A549 (cell line): ENCODE measurements at regions not wholly inside any gene's neighbourhood (a gene's known extent, or its start where the extent isn't known, plus 50 kb on each side); places are given as distances from the start of the nearest gene placed in this dataset.

Experiments
- ATAC-seq, 2 experiments: fragments of 200-7000 bp in 1 of 2; fragments of >200 bp in 1 of 2; cut with Nextera tagmentation in 1 of 2; cut with Tn5 transposase in 1 of 2; 3 replicates each; pipeline versions ENCODE4 v1.8.0 to v1.9.1; 2018 to 2020; ENCODE audit warnings: mild to moderate bottlenecking in 1 of 2, moderate library complexity in 1 of 2
- CTCF ChIA-PET: fragments of 300-600 bp; sonication (Branson Sonifier 250); formaldehyde crosslinking; extraction: SDS; loops from one replicate; lab custom pipeline; 2021; ENCODE audit warnings: antibody characterized with exemption, inconsistent platforms; lab: Yijun Ruan, JAX
- POLR2A ChIA-PET: fragments of 350-600 bp; formaldehyde crosslinking; extraction: SDS; loops from one replicate; lab custom pipeline; 2021; ENCODE audit warnings: antibody characterized with exemption, inconsistent platforms; lab: Yijun Ruan, JAX
- DNase-seq, 2 experiments: peaks; one replicate each; pipeline versions ENCODE4 v3.0.0 to v3.0.0-alpha.2; 2011 to 2016; ENCODE audit warnings: low read depth in 1 of 2, low spot score in 1 of 2
- FAIRE-seq: peaks from 2 replicates; lab custom pipeline; 2011; peaks lifted over from hg19 to GRCh38; lab: Jason Lieb, UNC
- H3K27ac ChIP-seq, 2 experiments: fragments of >200 bp; sonication (Bioruptor Twin); formaldehyde crosslinking; 3 replicates each; pipeline ENCODE4 v1.5.1; 2016 to 2017
- H3K4me1 ChIP-seq: fragments of >200 bp; sonication (Bioruptor Twin); formaldehyde crosslinking; 3 replicates; pipeline ENCODE4 v1.6.1; 2016
- H3K4me2 ChIP-seq: fragments of >200 bp; sonication (Bioruptor Twin); formaldehyde crosslinking; 3 replicates; pipeline ENCODE4 v1.6.1; 2016
- H3K4me3 ChIP-seq: fragments of >200 bp; sonication (Bioruptor Twin); formaldehyde crosslinking; 3 replicates; pipeline ENCODE4 v1.5.1; 2016
- H3K9me3 ChIP-seq: fragments of >200 bp; sonication (Bioruptor Twin); formaldehyde crosslinking; 3 replicates; pipeline ENCODE4 v1.6.1; 2016
- CBX2 ChIP-seq: fragments of 200-600 bp; sonication (generic); IDR thresholded peaks from 2 replicates; pipeline ENCODE4 v1.6.1; 2016; ENCODE audit warnings: low read depth, mild to moderate bottlenecking, borderline replicate concordance
- CEBPB ChIP-seq, 2 experiments: fragments of >200 bp in 1 of 2; sonication (Bioruptor Twin) in 1 of 2; formaldehyde crosslinking in 1 of 2; IDR thresholded peaks; 2 replicates each; pipeline ENCODE4 v1.6.1; 2012 to 2016
- CHD2 ChIP-seq: fragments of 150-350 bp; IDR thresholded peaks from 2 replicates; pipeline ENCODE4 v1.6.1; 2014; ENCODE audit warnings: low read length; ENCODE audit not compliant: partially characterized antibody
- CHD4 ChIP-seq: fragments of 200-600 bp; sonication (generic); IDR thresholded peaks from 2 replicates; pipeline ENCODE4 v1.6.1; 2016; ENCODE audit warnings: antibody characterized with exemption, mild to moderate bottlenecking, borderline replicate concordance
- EHF ChIP-seq: fragments of 250-450 bp; sonication (Bioruptor Pico); IDR thresholded peaks from 2 replicates; pipeline ENCODE4 v1.5.0; 2020; ENCODE audit warnings: mild to moderate bottlenecking
- ESRRA ChIP-seq: fragments of 150-350 bp; IDR thresholded peaks from 2 replicates; pipeline ENCODE4 v1.6.1; 2014; ENCODE audit warnings: mild to moderate bottlenecking, low read length, borderline replicate concordance
- FOSB ChIP-seq: fragments of 250-450 bp; sonication (Bioruptor Pico); IDR thresholded peaks from 2 replicates; pipeline ENCODE4 v1.5.0; 2020; ENCODE audit warnings: mild to moderate bottlenecking, moderate library complexity
- FOSL2 ChIP-seq, 2 experiments: fragments of 450-650 bp in 1 of 2; fragments of >200 bp in 1 of 2; sonication (Bioruptor Twin) in 1 of 2; formaldehyde crosslinking; IDR thresholded peaks; 2 replicates each; pipeline versions ENCODE4 v1.5.0 to v1.6.1; 2016 to 2020; ENCODE audit warnings: mild to moderate bottlenecking in 1 of 2, moderate library complexity in 1 of 2
- GATA3 ChIP-seq: IDR thresholded peaks from 2 replicates; pipeline ENCODE4 v1.6.1; 2012; ENCODE audit warnings: borderline replicate concordance
- HDAC2 ChIP-seq: fragments of 200-600 bp; sonication (generic); IDR thresholded peaks from 2 replicates; pipeline ENCODE4 v1.6.1; 2016
- HOXA7 ChIP-seq: fragments of 250-450 bp; sonication (Bioruptor Pico); IDR thresholded peaks from 2 replicates; pipeline ENCODE4 v1.5.0; 2020; ENCODE audit warnings: mild to moderate bottlenecking, moderate library complexity
- HOXB13 ChIP-seq: fragments of 250-450 bp; sonication (Bioruptor Pico); IDR thresholded peaks from 2 replicates; pipeline ENCODE4 v1.5.0; 2020; ENCODE audit warnings: low read depth, mild to moderate bottlenecking, moderate library complexity
- JUN ChIP-seq, 2 experiments: fragments of >200 bp; sonication (Bioruptor Twin); formaldehyde crosslinking; IDR thresholded peaks; 2 replicates in 1 of 2; 3 replicates in 1 of 2; pipeline ENCODE4 v1.6.1; 2016 to 2017
- JUNB ChIP-seq: fragments of >200 bp; sonication (Bioruptor Twin); formaldehyde crosslinking; IDR thresholded peaks from 2 replicates; pipeline ENCODE4 v1.6.1; 2016
- MAFK ChIP-seq: fragments of 450-650 bp; IDR thresholded peaks from 2 replicates; pipeline ENCODE4 v1.6.1; 2014; ENCODE audit not compliant: partially characterized antibody
- MAZ ChIP-seq: fragments of 150-350 bp; IDR thresholded peaks from 2 replicates; pipeline ENCODE4 v1.6.1; 2014; ENCODE audit warnings: antibody characterized with exemption, low read depth, low read length, borderline replicate concordance
- MYC ChIP-seq: IDR thresholded peaks from 2 replicates; pipeline ENCODE4 v1.6.1; 2012; ENCODE audit warnings: mild to moderate bottlenecking, inconsistent platforms, low read length, improper control_type of control experiment, borderline replicate concordance
- POLR2A ChIP-seq: IDR thresholded peaks from 2 replicates; pipeline ENCODE4 v1.6.1; 2012; ENCODE audit warnings: mild to moderate bottlenecking, low read length
- RAD21 ChIP-seq, 2 experiments: fragments of >200 bp in 1 of 2; sonication (Bioruptor Twin) in 1 of 2; formaldehyde crosslinking in 1 of 2; IDR thresholded peaks in 1 of 2; conservative IDR thresholded peaks in 1 of 2; 2 replicates in 1 of 2; 3 replicates in 1 of 2; pipeline ENCODE4 v1.6.1; 2012 to 2018; ENCODE audit warnings: inconsistent platforms in 1 of 2
- RNF2 ChIP-seq: fragments of 200-600 bp; sonication (generic); IDR thresholded peaks from 2 replicates; pipeline ENCODE4 v1.6.1; 2016; ENCODE audit warnings: low read depth, mild to moderate bottlenecking, antibody characterized with exemption, moderate library complexity, borderline replicate concordance
- SREBF2 ChIP-seq: fragments of 450-650 bp; IDR thresholded peaks from 2 replicates; pipeline ENCODE4 v1.6.1; 2014; ENCODE audit warnings: mild to moderate bottlenecking, moderate library complexity
- TFCP2L1 ChIP-seq: fragments of 250-450 bp; sonication (Bioruptor Pico); IDR thresholded peaks from 2 replicates; pipeline ENCODE4 v1.5.0; 2021; ENCODE audit warnings: mild to moderate bottlenecking
- WGBS: methylation state at CpG from one replicate; pipeline ENCODE4 v1.1.6; 2017; ENCODE audit errors: missing lambda C conversion rate; 5-methylcytosine and 5-hydroxymethylcytosine counted together
- TF ChIP-seq, protein P1 (sequence below): fragments of >200 bp; sonication (Bioruptor Twin); formaldehyde crosslinking; IDR thresholded peaks from 3 replicates; pipeline ENCODE4 v1.5.1; 2016
- TF ChIP-seq, protein P2 (sequence below): IDR thresholded peaks from 2 replicates; pipeline ENCODE4 v1.6.1; 2012
- TF ChIP-seq, protein P3 (sequence below): fragments of 150-350 bp; IDR thresholded peaks from 2 replicates; pipeline ENCODE4 v1.6.1; 2014; ENCODE audit warnings: low read depth, mild to moderate bottlenecking, low read length
- TF ChIP-seq, protein P4 (sequence below): IDR thresholded peaks from 2 replicates; pipeline ENCODE4 v1.6.1; 2012
- TF ChIP-seq, protein P5 (sequence below): fragments of >200 bp; sonication (Bioruptor Twin); formaldehyde crosslinking; IDR thresholded peaks from 2 replicates; pipeline ENCODE4 v1.6.1; 2016

DNA sequence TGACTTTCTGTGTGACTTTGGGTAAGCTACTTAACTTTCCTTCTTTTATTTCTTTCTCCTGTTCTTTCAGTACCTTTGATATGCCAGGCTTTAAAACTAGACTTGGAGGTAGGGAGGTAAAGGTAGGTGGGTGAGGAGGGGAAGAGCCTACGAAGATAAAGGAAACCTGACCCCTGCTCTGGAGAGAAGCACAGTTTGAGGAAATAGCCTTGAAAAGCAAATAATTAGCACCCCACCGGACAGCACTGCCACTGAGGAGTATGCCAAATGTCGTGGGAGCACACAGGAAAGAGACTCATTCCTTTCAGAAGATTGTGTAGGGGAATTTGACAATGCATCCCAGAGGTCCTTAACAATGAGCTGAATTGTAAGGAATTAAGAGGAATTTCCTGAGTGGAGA, 65.2 kb upstream of the SPAG17 start:
- no peak for TF ChIP-seq CBX2
- TF ChIP-seq RAD21 (conservative IDR thresholded peaks at IDR 0.05 in 1 of 2, IDR thresholded peaks at IDR 0.05 in 1 of 2) = no peak
- TF ChIP-seq HOXB13 (CRISPR knock-in tag) = no peak
- no peak for TF ChIP-seq CEBPB (IDR thresholded peaks at IDR 0.05)
- TF ChIP-seq, protein P1, sequence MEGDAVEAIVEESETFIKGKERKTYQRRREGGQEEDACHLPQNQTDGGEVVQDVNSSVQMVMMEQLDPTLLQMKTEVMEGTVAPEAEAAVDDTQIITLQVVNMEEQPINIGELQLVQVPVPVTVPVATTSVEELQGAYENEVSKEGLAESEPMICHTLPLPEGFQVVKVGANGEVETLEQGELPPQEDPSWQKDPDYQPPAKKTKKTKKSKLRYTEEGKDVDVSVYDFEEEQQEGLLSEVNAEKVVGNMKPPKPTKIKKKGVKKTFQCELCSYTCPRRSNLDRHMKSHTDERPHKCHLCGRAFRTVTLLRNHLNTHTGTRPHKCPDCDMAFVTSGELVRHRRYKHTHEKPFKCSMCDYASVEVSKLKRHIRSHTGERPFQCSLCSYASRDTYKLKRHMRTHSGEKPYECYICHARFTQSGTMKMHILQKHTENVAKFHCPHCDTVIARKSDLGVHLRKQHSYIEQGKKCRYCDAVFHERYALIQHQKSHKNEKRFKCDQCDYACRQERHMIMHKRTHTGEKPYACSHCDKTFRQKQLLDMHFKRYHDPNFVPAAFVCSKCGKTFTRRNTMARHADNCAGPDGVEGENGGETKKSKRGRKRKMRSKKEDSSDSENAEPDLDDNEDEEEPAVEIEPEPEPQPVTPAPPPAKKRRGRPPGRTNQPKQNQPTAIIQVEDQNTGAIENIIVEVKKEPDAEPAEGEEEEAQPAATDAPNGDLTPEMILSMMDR = no peak
- TF ChIP-seq MYC = no peak
- no peak for TF ChIP-seq HDAC2
- no peak for TF ChIP-seq POLR2A
- TF ChIP-seq, all 56 proteins: peak for 0
- no peak for FAIRE-seq
- ATAC-seq = no peak
- no peak for DNase-seq
- no peaks in the 10 kb centered on the region for H3K4me1 ChIP-seq
- H3K9me3 ChIP-seq = no peaks in the 10 kb centered on the region
- H3K4me3 ChIP-seq = no peak overlapping the region
- ChIA-PET CTCF (no interaction called here), POLR2A (no interaction called here)
- whole genome bisulfite sequencing = 0% methylated on average over 3 of the region's 3 CpGs
- no peak overlapping the region for H3K27ac ChIP-seq
- H3K4me2 ChIP-seq = no peak overlapping the region

DNA sequence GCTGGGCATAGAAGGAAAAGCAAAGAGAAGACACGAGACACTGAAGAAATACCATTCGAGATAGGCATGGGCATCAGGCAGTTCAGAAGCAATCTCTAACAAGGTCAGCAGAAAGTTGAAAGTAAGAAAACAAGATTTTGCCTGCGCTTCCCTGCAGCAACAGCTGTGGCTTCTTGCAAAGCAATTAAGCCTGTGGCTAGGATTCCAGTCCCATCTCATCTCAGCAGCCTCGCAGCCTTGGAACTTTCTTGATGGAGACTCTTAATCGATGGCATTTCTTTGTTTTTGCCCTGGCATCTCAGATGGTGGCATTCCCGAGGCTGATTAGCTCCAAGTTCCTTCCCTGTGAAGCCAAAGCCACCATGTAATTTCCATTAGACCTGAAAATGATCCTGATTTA, 64.6 kb upstream of the SPAG17 start:
- Histone ChIP-seq H3K4me1 (no peaks in the 10 kb centered on the region), H3K9me3 (no peaks in the 10 kb centered on the region), H3K4me2 (no peak overlapping the region), H3K4me3 (no peak overlapping the region), H3K27ac (no peak overlapping the region)
- ChIA-PET POLR2A (no interaction called here), CTCF (no interaction called here)
- no peak for TF ChIP-seq MAZ
- TF ChIP-seq, protein P2, sequence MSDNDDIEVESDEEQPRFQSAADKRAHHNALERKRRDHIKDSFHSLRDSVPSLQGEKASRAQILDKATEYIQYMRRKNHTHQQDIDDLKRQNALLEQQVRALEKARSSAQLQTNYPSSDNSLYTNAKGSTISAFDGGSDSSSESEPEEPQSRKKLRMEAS = no peak
- TF ChIP-seq MAFK = no peak
- TF ChIP-seq, protein P3, sequence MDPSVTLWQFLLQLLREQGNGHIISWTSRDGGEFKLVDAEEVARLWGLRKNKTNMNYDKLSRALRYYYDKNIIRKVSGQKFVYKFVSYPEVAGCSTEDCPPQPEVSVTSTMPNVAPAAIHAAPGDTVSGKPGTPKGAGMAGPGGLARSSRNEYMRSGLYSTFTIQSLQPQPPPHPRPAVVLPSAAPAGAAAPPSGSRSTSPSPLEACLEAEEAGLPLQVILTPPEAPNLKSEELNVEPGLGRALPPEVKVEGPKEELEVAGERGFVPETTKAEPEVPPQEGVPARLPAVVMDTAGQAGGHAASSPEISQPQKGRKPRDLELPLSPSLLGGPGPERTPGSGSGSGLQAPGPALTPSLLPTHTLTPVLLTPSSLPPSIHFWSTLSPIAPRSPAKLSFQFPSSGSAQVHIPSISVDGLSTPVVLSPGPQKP = no peak
- no peak for TF ChIP-seq CHD4
- no peak for TF ChIP-seq CHD2
- no peak for TF ChIP-seq FOSB (CRISPR knock-in tag)
- TF ChIP-seq TFCP2L1 (CRISPR knock-in tag) = no peak
- TF ChIP-seq, protein P4, sequence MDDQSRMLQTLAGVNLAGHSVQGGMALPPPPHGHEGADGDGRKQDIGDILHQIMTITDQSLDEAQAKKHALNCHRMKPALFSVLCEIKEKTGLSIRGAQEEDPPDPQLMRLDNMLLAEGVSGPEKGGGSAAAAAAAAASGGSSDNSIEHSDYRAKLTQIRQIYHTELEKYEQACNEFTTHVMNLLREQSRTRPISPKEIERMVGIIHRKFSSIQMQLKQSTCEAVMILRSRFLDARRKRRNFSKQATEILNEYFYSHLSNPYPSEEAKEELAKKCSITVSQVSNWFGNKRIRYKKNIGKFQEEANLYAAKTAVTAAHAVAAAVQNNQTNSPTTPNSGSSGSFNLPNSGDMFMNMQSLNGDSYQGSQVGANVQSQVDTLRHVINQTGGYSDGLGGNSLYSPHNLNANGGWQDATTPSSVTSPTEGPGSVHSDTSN = no peak
- TF ChIP-seq RNF2 = no peak
- no peak for TF ChIP-seq SREBF2
- TF ChIP-seq, protein P5, sequence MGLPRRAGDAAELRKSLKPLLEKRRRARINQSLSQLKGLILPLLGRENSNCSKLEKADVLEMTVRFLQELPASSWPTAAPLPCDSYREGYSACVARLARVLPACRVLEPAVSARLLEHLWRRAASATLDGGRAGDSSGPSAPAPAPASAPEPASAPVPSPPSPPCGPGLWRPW = no peak
- TF ChIP-seq EHF (CRISPR knock-in tag) = no peak
- no peak for TF ChIP-seq GATA3
- TF ChIP-seq HOXB13 (CRISPR knock-in tag) = no peak
- TF ChIP-seq JUNB = no peak
- TF ChIP-seq FOSL2 (IDR thresholded peaks at IDR 0.05) = no peak
- no peak for TF ChIP-seq FOSL2 (CRISPR knock-in tag; IDR thresholded peaks at IDR 0.05)
- no peak for TF ChIP-seq JUN (IDR thresholded peaks at IDR 0.05)
- TF ChIP-seq HOXA7 (CRISPR knock-in tag) = no peak
- TF ChIP-seq ESRRA = no peak
- 4% methylated on average over 6 of the region's 6 CpGs for WGBS
- ATAC-seq = no peak
- DNase-seq = no peak
- no peak for FAIRE-seq
